GM21825 (cell line): ENCODE measurements at regions not wholly inside any gene's neighbourhood (a gene's known extent, or its start where the extent isn't known, plus 50 kb on each side); places are given as distances from the start of the nearest gene placed in this dataset.

Experiments used
- ATAC-seq: cut with Tn5 transposase; IDR thresholded peaks from one replicate; pipeline ENCODE4 v1.9.1; 2021; ENCODE audit warnings: mild to moderate bottlenecking, moderate library complexity; ENCODE audit not compliant: unreplicated experiment

- no peak for ATAC-seq
Observed at GRCh38 chr16:5838071-5838470, 740.5 kb upstream of the EEF2KMT start.

DNA sequence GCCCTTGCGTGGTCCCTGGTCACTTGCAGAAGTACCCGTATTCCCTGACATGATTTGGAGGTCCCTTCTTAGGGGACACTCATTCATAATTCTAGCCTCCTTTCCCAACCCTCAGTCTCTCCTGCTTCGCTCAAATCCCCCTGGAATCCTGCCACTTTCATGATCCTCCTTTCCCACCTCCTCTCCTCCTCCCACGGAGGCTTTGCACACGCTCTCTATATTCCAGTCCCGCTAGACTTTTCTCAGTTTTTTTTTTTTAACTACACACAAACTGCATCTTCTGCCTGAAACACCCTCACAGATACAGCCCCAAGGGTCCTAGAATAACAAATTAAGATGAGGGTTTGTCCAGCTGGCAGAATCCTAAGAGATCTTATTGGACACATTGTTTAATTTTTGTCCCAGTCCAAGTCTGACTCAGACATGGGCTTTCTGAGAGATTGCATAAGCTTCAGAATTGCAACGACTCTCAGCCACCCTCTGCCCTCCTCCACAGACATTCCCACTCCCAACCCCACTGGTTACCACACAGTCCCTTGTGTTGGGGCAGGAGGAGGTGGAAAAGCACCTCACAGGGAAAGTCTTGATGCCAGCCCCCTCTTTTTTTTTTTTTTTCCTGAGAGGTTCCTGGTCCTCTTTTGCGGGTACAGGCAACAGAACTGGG lies 739.5 kb upstream of the EEF2KMT start:
- ATAC-seq, result no peak

DNA sequence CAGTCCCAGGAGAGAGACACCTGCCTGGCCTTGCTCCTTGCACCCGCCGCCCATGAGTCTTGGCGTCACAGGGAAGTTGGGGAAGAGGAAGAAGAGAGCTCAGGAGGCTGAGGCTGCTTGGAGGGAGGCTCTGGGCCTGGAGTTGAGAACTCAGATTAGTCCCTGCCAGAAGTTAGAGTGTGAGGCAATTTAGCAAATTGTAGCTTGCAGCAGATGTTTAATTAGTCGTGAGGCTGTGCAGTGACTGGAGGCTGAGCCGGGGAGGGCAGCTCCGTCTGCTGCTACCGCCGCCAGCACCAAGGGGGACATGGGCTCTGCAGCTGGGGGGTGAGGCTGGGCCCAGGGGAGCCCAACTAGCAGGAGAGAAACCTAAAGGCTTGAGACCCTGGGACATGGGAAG lies 738.3 kb upstream of the EEF2KMT start:
- ATAC-seq, result no peak

GRCh38 chr16:5826332-5826731 lies 728.7 kb upstream of the EEF2KMT start:
- ATAC-seq, result no peak

DNA sequence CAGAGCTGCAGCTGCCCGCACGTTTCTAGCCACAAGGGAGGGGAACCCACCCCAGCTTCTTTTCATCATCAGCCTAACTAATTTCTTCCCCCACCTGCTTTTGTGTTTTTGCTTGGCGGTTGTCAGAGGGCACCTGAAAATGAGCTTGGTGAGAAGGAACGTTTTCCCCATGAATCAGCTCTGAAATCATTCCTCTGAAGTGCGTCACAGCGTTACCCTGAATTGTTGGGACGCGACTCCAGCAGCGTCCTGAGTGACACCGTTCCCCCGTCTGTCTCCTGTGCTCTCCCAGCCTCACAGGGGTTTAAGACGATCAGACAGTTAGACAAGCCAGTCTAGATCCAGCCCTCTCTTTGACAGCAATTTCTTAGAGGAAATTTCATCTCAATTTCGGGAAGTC lies 722.9 kb upstream of the EEF2KMT start:
- no peak for ATAC-seq

GRCh38 chr16:5815570-5816237 lies 718.1 kb upstream of the EEF2KMT start:
- no peak for ATAC-seq

DNA sequence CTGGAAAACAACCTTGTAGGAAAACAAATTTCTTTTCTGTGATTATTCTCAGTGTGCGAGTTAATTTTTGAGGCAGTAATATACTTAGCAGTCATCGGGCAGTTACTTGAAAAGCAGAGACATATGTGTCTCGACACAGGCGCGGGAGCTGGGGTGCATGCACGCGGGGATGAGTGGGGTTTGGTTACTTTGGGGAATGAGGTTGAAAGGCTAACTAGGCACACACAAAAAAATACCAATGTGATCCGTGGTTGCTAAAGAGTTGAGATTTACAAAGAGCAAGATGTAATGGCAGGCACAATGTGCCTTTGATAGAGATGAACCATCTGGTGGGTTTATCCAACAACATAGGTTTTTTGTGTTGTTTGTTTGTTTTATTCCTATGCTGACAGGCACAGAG lies 703.8 kb upstream of the EEF2KMT start:
- no peak for ATAC-seq

DNA sequence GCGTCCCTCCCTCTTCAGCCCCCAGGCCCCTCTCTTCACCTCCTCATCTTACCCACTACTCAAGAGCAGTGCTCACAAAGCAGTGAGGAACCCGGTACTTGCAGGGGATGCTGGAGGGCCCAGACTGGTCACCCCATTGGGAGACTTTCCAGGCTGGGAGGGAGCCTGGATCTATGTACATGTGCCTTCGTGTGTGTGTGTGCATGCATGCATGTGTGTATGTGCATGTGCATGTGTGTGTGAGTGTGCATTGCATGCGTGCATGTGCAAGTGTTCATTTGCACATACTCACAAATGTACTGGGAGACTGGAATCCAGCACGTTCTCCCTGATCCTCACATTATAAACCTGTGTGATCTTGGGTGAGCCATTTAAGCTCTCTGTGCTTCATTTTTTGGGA lies 696.0 kb upstream of the EEF2KMT start:
- no peak for ATAC-seq

DNA sequence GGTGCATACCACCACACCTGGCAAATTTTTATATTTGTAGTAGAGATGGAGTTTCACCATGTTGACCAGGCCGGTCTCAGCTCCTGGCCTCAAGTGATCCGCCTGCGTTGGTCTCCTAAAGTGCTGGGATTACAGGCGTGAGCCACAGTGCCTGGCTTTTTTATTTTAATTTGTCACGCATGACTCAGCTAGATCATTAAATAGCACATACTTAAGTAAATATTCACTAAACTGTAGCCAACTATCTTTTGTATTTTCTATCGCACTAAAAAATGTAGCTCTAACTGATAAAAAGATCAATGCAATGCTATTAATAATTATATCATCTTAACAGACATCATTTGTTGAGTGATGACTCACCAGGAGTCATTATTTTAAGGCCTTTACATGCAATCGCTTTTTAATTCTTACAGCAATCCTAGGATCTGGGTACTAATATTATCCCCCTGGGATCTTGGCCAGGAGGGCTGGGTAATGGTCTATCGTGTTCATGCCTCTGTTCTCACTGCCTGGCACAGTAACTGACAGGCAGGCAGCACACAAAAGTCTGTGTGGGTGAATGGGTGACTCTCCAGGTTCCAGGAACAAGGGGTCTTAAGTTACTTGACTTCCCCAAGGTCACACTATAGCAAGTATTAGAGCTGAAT lies 693.5 kb upstream of the EEF2KMT start:
- ATAC-seq, result no peak

DNA sequence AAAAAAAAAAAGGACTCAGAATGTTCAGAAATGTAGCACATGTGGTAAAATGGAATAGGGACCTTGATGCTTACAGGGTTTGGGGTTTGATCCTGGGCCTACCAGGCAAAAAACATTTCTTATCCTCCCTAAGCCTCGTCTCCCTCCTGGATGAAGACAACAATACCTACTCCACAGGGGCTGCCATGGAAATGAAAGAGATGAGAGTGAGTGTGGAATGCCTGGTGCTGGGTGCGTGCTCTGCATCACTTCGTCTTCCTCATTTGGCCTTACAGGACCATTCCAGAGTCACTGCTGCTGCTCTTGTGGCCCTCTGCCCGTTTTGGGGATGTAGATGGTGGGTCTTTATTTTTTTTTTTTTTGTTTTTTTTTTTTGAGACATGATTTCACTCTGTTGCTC lies 692.9 kb upstream of the EEF2KMT start:
- no peak for ATAC-seq

- ATAC-seq, result no peak
Observed at GRCh38 chr16:5789033-5789432, 691.4 kb upstream of the EEF2KMT start.

GRCh38 chr16:5781436-5781835 lies 683.8 kb upstream of the EEF2KMT start:
- ATAC-seq, result no peak

- ATAC-seq, result no peak
Observed at GRCh38 chr16:5776876-5777275, 679.3 kb upstream of the EEF2KMT start.

DNA sequence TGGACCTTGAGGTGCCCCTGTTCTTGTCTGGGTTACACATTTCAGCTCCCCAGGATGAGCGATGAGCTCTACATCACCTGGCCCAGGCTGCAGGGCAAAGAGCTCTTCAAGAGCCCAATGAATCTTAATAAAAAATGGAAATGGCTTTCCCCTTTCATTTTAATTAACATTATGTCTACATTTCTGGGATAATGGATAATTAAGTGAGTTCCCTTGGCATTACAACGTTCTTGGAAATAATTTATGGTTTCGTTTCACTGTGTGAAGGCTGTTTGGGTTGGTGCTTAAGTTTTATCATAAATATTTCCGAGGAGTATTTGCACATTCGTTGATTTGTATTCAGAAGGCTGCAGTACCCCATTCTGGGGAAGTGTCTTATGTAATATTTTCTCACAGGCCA lies 678.3 kb upstream of the EEF2KMT start:
- no peak for ATAC-seq

DNA sequence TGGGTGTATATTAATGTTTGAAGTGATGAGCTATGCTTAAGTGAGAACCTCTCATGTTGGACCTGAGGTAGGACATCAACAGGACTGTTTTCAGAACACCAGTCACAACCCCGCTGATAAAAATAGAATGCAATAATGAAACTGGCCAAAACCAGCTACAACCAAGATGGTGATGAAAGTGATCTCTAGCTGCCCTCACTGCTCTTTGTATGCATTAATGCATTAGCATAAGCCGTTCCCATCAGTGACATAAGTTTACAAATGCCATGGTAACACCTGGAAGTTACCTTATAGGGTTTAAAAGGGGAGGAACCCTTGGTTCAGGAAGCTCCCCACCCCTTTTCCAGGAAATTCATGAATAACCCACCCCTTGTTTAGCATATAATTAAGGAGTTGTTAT lies 672.5 kb upstream of the EEF2KMT start:
- ATAC-seq, result no peak

- no peak for ATAC-seq
Observed at GRCh38 chr16:5769513-5769912, 671.9 kb upstream of the EEF2KMT start.

- ATAC-seq, result no peak
Observed at GRCh38 chr16:5768445-5768844, 670.9 kb upstream of the EEF2KMT start.

DNA sequence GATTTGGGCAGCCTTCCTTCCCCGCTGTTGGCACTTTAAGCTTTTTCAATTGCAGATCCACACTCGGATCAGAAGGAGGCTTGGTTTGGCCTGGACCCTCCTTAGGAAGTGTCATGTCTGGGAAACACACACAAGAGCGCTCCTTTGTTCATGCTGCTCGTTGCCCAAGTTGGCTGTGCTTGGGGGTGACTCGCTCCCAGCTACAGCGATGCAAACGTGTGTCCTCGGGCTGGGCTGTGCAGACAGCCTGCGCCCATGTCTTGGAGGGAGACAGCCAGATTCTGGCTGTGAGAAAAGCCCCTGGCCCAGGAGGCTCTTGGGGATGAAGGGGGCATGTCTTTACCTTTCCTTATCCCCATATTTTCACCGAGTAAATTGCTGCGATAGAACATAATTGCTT lies 665.6 kb upstream of the EEF2KMT start:
- no peak for ATAC-seq

DNA sequence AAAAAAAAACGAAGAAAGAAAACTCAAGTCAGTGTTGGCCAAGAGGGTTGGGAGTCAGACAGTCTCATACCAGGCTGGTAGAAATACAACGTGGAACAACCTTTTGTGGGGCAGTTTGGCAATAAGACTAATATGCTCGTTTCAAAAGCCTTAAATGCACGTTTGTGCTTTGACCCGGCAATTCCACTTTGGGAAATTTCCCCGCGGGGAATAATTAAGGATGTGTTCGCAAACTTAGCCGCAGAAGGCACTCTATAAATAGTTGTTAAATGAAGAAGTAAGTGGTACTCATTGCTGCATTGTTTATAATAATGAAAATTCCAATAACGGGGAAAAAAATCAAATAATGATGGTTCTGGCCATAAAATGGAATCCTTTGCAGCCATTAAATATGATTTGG lies 664.8 kb upstream of the EEF2KMT start:
- no peak for ATAC-seq

DNA sequence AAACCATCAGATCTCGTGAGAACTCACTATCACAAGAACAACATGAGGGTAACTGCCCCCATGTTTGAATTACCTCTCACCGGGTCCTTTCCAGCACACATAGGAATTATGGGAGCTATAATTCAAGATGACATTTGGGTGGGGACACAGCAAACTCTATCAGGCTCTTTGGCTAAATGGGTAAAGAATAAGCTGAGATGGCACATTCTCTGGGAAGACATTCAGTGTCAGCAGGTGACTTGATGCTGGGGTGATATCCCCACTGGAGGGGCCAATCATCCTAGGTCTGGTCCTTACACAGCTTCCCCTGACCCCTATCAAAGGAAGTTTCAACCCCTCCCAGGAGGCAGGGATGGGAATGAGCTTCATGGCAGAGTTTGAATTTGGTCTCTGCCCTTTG lies 664.0 kb upstream of the EEF2KMT start:
- no peak for ATAC-seq

DNA sequence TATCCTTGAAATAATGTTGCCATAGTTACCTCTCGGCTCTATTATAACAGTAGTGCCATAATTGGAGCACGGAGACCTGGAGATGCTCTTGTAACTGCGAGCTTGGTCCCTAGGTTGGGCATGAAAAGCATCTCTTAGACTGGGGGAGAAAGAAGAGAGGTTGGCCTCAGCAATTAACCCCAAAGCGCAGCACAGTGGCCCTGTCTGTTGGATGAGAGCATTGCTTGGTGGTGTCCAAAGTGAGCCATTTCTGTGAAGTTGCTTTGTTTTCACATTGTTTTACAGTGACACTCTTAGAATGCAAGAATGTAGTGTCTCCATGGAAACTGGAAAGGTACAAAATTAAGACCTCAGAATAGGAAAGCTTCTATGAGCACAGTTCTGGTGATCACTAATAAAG lies 660.7 kb upstream of the EEF2KMT start:
- no peak for ATAC-seq

- no peak for ATAC-seq
Observed at GRCh38 chr16:5756969-5757368, 659.4 kb upstream of the EEF2KMT start.
